ENCODE measurements at regions not wholly inside any gene's neighbourhood (a gene's known extent, or its start where the extent isn't known, plus 50 kb on each side); places are given as distances from the start of the nearest gene placed in this dataset.

GRCh38 chr9:78448960-78449673, 152.2 kb downstream of the PSAT1 start:
- H3K9me3 Mint-ChIP-seq = no peaks in the 10 kb centered on the region

GRCh38 chr9:78453450-78453849, 156.5 kb downstream of the PSAT1 start:
- Mint-ChIP-seq H3K27me3 (ENCODE audit: low read depth in 2 of 2) (peaks cover 0 to 10% of the 10 kb centered on the region in 2 donors), H3K4me3 (no peak overlapping the region), H3K9me3 (no peaks in the 10 kb centered on the region), H3K4me1 (no peaks in the 10 kb centered on the region), H3K36me3 (no peaks in the 10 kb centered on the region), H3K27ac (no peak overlapping the region)
- no peaks in the 10 kb centered on the region for H3K36me3 ChIP-seq (ENCODE audit: control insufficient read depth, insufficient read depth, low read length)
- DNase-seq = no peak
- H3K4me1 ChIP-seq (ENCODE audit: control insufficient read depth, insufficient read depth, low read length) = no peaks in the 10 kb centered on the region
- no peak overlapping the region for H3K4me3 ChIP-seq (ENCODE audit: low read length)
- no peaks in the 10 kb centered on the region for H3K9me3 ChIP-seq (ENCODE audit: control insufficient read depth, insufficient read depth, low read length)
- no peaks in the 10 kb centered on the region for H3K27me3 ChIP-seq (ENCODE audit: control insufficient read depth, insufficient read depth, low read length)
- no peak for TF ChIP-seq CTCF (IDR thresholded peaks at IDR 0.05)
- WGBS (ENCODE audit: insufficient coverage) = 94% methylated on average over 7 of the region's 7 CpGs
- H3K27ac ChIP-seq (ENCODE audit: low read length) = no peak overlapping the region
- no peak for ATAC-seq
- intact Hi-C loops (cut with micrococcal nuclease) = no loop called here

More at GRCh38 chr9:78448960-78449673, 152.2 kb downstream of the PSAT1 start:
- no peaks in the 10 kb centered on the region for H3K36me3 ChIP-seq (ENCODE audit: control insufficient read depth, insufficient read depth, low read length)
- no peak for DNase-seq
- 88% methylated on average over 4 of the region's 8 CpGs for WGBS (ENCODE audit: insufficient coverage)
- intact Hi-C loops (cut with micrococcal nuclease) = no loop called here
- no peaks in the 10 kb centered on the region for H3K36me3 Mint-ChIP-seq
- no peak for TF ChIP-seq CTCF (IDR thresholded peaks at IDR 0.05)
- no peaks in the 10 kb centered on the region for H3K4me1 ChIP-seq (ENCODE audit: control insufficient read depth, insufficient read depth, low read length)
- H3K27ac ChIP-seq (ENCODE audit: low read length) = no peak overlapping the region
- H3K4me1 Mint-ChIP-seq = no peaks in the 10 kb centered on the region
- no peak for ATAC-seq
- H3K27me3 ChIP-seq (ENCODE audit: control insufficient read depth, insufficient read depth, low read length) = no peaks in the 10 kb centered on the region
- no peak overlapping the region for H3K4me3 Mint-ChIP-seq
- H3K27ac Mint-ChIP-seq = no peak overlapping the region
- H3K9me3 ChIP-seq (ENCODE audit: control insufficient read depth, insufficient read depth, low read length) = no peaks in the 10 kb centered on the region
- peaks cover 0 to 4% of the 10 kb centered on the region in 2 donors for H3K27me3 Mint-ChIP-seq (ENCODE audit: low read depth in 2 of 2)
- no peak overlapping the region for H3K4me3 ChIP-seq (ENCODE audit: low read length)

- H3K4me1 ChIP-seq (ENCODE audit: control insufficient read depth, insufficient read depth, low read length) = no peaks in the 10 kb centered on the region
- no peaks in the 10 kb centered on the region for H3K36me3 Mint-ChIP-seq
- 92% methylated on average over 2 of the region's 2 CpGs for WGBS (ENCODE audit: insufficient coverage)
Measured at GRCh38 chr9:78462611-78463010, 165.7 kb downstream of the PSAT1 start.

More at GRCh38 chr9:78462611-78463010, 165.7 kb downstream of the PSAT1 start:
- no peak overlapping the region for H3K4me3 ChIP-seq (ENCODE audit: low read length)
- no peaks in the 10 kb centered on the region for H3K4me1 Mint-ChIP-seq
- H3K27ac ChIP-seq (ENCODE audit: low read length) = no peak overlapping the region
- H3K27me3 ChIP-seq (ENCODE audit: control insufficient read depth, insufficient read depth, low read length) = no peaks in the 10 kb centered on the region
- no peaks in the 10 kb centered on the region for H3K9me3 ChIP-seq (ENCODE audit: control insufficient read depth, insufficient read depth, low read length)
- DNase-seq (no peak), ATAC-seq (no peak)
- intact Hi-C loops (cut with micrococcal nuclease) = no loop called here
- peaks cover 0 to 2% of the 10 kb centered on the region in 2 donors for H3K9me3 Mint-ChIP-seq
- H3K27ac Mint-ChIP-seq = no peak overlapping the region
- no peak overlapping the region for H3K4me3 Mint-ChIP-seq
- H3K36me3 ChIP-seq (ENCODE audit: control insufficient read depth, insufficient read depth, low read length) = no peaks in the 10 kb centered on the region
- TF ChIP-seq CTCF (IDR thresholded peaks at IDR 0.05) = no peak
- H3K27me3 Mint-ChIP-seq (ENCODE audit: low read depth in 2 of 2) = peaks cover 0 to under 1% of the 10 kb centered on the region in 2 donors
